CD4-positive, CD25-positive, alpha-beta regulatory T cell (primary cell): ENCODE measurements at regions not wholly inside any gene's neighbourhood (a gene's known extent, or its start where the extent isn't known, plus 50 kb on each side); places are given as distances from the start of the nearest gene placed in this dataset.

Experiments used
- ATAC-seq, 2 donors: fragments of 150-1000 bp; cut with Tn5 transposase; one replicate each; pipeline ENCODE4 v1.10.0; 2021; ENCODE audit warnings: low read depth in 2 of 2, moderate number of reproducible peaks in 2 of 2, moderate library complexity in 1 of 2
- DNase-seq, 3 donors: peaks; one replicate each; pipeline versions ENCODE4 v3.0.0 to v3.0.0-alpha.2; 2012 to 2022; ENCODE audit warnings: mixed read lengths in 1 of 3
- H3K27ac ChIP-seq: one replicate; pipeline ENCODE4 v1.7.0; 2013; ENCODE audit warnings: mild to moderate bottlenecking, low read length; ENCODE audit not compliant: insufficient read depth, poor library complexity, severe bottlenecking
- H3K27me3 ChIP-seq: one replicate; pipeline ENCODE4 v1.7.0; 2013; ENCODE audit warnings: low read length; ENCODE audit not compliant: control insufficient read depth, insufficient read depth
- H3K36me3 ChIP-seq: one replicate; pipeline ENCODE4 v1.7.0; 2013; ENCODE audit warnings: mild to moderate bottlenecking, low read length, moderate library complexity; ENCODE audit not compliant: control insufficient read depth, insufficient read depth
- H3K4me1 ChIP-seq: 2 replicates; pipeline ENCODE4 v1.7.0; 2013; ENCODE audit warnings: mild to moderate bottlenecking, low read length; ENCODE audit not compliant: insufficient read depth, control insufficient read depth, poor library complexity, severe bottlenecking
- H3K4me3 ChIP-seq: one replicate; pipeline ENCODE4 v1.7.0; 2013; ENCODE audit warnings: low read depth, mild to moderate bottlenecking, low read length, moderate library complexity
- H3K9me3 ChIP-seq, 2 experiments: 1 replicate in 1 of 2; 2 replicates in 1 of 2; pipeline ENCODE4 v1.7.0; 2013; ENCODE audit warnings: low read length in 2 of 2, mild to moderate bottlenecking in 1 of 2, moderate library complexity in 1 of 2; ENCODE audit not compliant: control insufficient read depth in 2 of 2
- H3K27ac Mint-ChIP-seq, 3 donors: one replicate each; pipeline ENCODE4 v1.8.0; 2020 to 2022; ENCODE audit warnings: mild to moderate bottlenecking in 3 of 3, mixed read lengths in 3 of 3, moderate library complexity in 2 of 3
- H3K27me3 Mint-ChIP-seq: one replicate; pipeline ENCODE4 v1.8.0; 2022; ENCODE audit warnings: mild to moderate bottlenecking, mixed read lengths
- H3K36me3 Mint-ChIP-seq: one replicate; pipeline ENCODE4 v1.8.0; 2020; ENCODE audit warnings: mixed read lengths
- H3K4me1 Mint-ChIP-seq, 4 donors: one replicate each; pipeline ENCODE4 v1.8.0; 2020 to 2022; ENCODE audit warnings: mixed read lengths in 4 of 4, mild to moderate bottlenecking in 1 of 4
- H3K4me3 Mint-ChIP-seq, 4 donors: one replicate each; pipeline ENCODE4 v1.8.0; 2020 to 2022; ENCODE audit warnings: mild to moderate bottlenecking in 4 of 4, mixed read lengths in 4 of 4, moderate library complexity in 3 of 4
- H3K9me3 Mint-ChIP-seq, 7 donors: one replicate each; pipeline ENCODE4 v1.8.0; 2020 to 2022; ENCODE audit warnings: mixed read lengths in 7 of 7, mild to moderate bottlenecking in 3 of 7, moderate library complexity in 2 of 7

- Histone ChIP-seq H3K9me3 (no peaks in the 10 kb centered on the region), H3K4me3 (no peak overlapping the region), H3K36me3 (no peaks in the 10 kb centered on the region), H3K27me3 (peaks cover 2% of the 10 kb centered on the region), H3K27ac (no peak overlapping the region), H3K4me1 (no peaks in the 10 kb centered on the region)
- ATAC-seq (no peak), DNase-seq (no peak)
- peaks cover 0 to 12% (median 2%) of the 10 kb centered on the region in 7 donors for H3K9me3 Mint-ChIP-seq
- H3K27ac Mint-ChIP-seq, result no peak overlapping the region
- H3K4me1 Mint-ChIP-seq, result peaks cover 0 to 7% (median 4%) of the 10 kb centered on the region in 4 donors
- peaks cover 4% of the 10 kb centered on the region for H3K36me3 Mint-ChIP-seq
- no peak overlapping the region for H3K4me3 Mint-ChIP-seq
- peaks cover 58% of the 10 kb centered on the region for H3K27me3 Mint-ChIP-seq
Measured at GRCh38 chr1:116277840-116278540, 95.1 kb upstream of the ATP1A1 start.

DNA sequence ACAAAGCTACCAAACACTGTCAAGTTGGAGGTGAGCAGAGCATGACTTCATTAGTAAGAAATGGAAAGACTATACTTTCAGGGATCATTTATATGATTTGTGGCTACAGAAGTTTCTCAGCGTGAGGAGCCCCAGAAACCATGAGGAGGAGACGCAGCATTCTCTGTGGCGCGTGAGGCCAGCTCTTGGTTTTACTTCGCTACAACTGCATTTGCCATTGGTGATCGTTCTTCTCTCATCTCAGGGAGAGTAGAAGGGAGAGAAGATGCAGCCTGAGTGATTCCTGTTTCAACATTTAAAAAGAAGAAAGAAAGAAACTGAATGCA, 94.5 kb upstream of the ATP1A1 start:
- Mint-ChIP-seq H3K4me3 (no peak overlapping the region), H3K27ac (no peak overlapping the region), H3K9me3 (peaks cover 0 to 12% (median 2%) of the 10 kb centered on the region in 7 donors), H3K4me1 (peaks cover 0 to 6% (median 4%) of the 10 kb centered on the region in 4 donors), H3K27me3 (peaks cover 59% of the 10 kb centered on the region), H3K36me3 (peaks cover 4% of the 10 kb centered on the region)
- Histone ChIP-seq H3K36me3 (no peaks in the 10 kb centered on the region), H3K4me3 (no peak overlapping the region), H3K9me3 (no peaks in the 10 kb centered on the region), H3K4me1 (no peaks in the 10 kb centered on the region), H3K27ac (no peak overlapping the region), H3K27me3 (peaks cover 2% of the 10 kb centered on the region)
- DNase-seq (no peak), ATAC-seq (no peak)

DNA sequence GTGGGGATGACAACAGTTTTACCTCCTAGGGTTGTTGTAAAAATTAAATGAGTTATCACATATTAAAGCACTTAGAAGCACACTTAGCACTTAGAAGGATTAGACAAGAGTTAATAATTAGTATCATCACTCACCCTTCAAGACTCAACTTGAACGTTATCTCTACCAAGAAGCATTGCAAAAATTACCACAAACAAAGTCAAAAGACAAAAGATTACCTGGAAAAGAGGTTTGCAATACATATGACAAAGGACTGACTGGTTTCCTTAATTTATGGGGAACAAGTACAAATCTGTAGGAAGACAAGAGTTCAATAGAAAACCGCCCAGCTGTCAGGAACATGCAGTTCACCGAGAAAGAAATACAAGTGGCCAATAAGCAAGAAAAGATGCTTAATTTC, 93.3 kb upstream of the ATP1A1 start:
- peaks cover 53% of the 10 kb centered on the region for H3K27me3 Mint-ChIP-seq
- no peak overlapping the region for H3K4me3 Mint-ChIP-seq
- no peak for ATAC-seq
- H3K27me3 ChIP-seq, result peaks cover 7% of the 10 kb centered on the region
- H3K27ac Mint-ChIP-seq, result no peak overlapping the region
- no peak for DNase-seq
- no peaks in the 10 kb centered on the region for H3K4me1 ChIP-seq
- no peaks in the 10 kb centered on the region for H3K36me3 ChIP-seq
- H3K36me3 Mint-ChIP-seq, result peaks cover 4% of the 10 kb centered on the region
- no peaks in the 10 kb centered on the region for H3K9me3 ChIP-seq
- no peak overlapping the region for H3K4me3 ChIP-seq
- peaks cover 0 to 12% (median 2%) of the 10 kb centered on the region in 7 donors for H3K9me3 Mint-ChIP-seq
- H3K4me1 Mint-ChIP-seq, result peaks cover 0 to 6% (median 3%) of the 10 kb centered on the region in 4 donors
- no peak overlapping the region for H3K27ac ChIP-seq

DNA sequence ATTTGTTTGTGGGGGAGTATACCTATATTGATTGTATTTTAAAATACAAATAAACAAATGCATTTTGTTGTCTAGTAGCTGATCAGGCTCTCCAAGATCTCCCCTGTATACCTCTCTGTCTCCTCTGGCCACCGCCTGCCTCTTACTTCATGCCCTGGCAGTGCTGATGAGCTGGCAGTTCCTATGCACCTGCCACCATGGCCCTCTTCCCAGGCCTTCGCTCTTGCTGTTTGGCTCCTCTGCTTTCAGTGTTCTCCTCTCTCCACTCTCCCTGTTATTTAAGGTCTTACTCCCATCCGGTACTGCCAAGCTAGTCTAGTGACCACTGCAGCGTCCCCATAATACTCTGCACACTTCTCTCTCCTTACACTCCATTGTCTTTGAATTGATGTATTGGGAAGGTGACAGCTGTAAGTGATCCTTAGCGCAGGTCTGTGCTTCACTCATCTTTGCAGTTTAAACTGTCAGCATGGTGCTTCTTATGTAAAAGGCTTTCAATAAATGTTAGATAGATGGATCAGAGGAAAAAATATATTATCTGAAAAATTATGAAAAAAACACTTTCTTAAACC, 88.1 kb upstream of the ATP1A1 start:
- Mint-ChIP-seq H3K36me3 (peaks cover 4% of the 10 kb centered on the region), H3K4me1 (peaks cover 4 to 11% (median 10%) of the 10 kb centered on the region in 4 donors), H3K9me3 (peaks cover 0 to 12% (median 4%) of the 10 kb centered on the region in 7 donors), H3K27ac (no peak overlapping the region), H3K27me3 (peaks cover 43% of the 10 kb centered on the region), H3K4me3 (no peak overlapping the region)
- ATAC-seq (no peak), DNase-seq (no peak)
- Histone ChIP-seq H3K4me1 (no peaks in the 10 kb centered on the region), H3K27me3 (peaks cover 5% of the 10 kb centered on the region), H3K36me3 (no peaks in the 10 kb centered on the region), H3K9me3 (no peaks in the 10 kb centered on the region), H3K4me3 (no peak overlapping the region), H3K27ac (no peak overlapping the region)

DNA sequence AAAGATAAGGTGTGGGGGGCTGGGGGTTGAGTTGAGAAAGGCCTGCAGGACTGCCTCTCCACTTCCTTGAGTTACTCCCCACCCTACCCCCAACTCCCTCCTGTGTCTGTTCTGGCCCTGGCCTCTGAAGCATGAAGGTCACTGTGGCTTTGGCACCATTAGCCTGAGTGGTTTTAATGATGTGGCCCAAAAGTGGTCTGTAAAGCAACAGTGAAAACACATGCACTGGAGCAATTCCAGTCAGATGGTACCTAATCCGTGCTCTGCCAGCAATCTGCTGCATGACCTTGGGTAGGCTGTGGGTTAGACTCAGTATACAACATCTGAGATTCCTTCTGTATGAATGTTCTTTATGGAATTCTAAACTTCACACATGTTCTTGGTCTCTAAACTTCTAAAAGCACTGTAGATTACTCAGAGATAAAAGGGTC, 86.5 kb upstream of the ATP1A1 start:
- peak overlapping the region in 2 of 3 donors; percentile 18 to 32 for H3K27ac Mint-ChIP-seq

GRCh38 chr1:116287341-116288200, 85.5 kb upstream of the ATP1A1 start:
- Mint-ChIP-seq H3K27me3 (peaks cover 23% of the 10 kb centered on the region), H3K9me3 (peaks cover 0 to 5% (median 0%) of the 10 kb centered on the region in 7 donors)

More for the DNA sequence above, 86.5 kb upstream of the ATP1A1 start:
- peaks cover 33% of the 10 kb centered on the region for H3K27me3 Mint-ChIP-seq
- Histone ChIP-seq H3K27ac (no peak overlapping the region), H3K9me3 (no peaks in the 10 kb centered on the region), H3K4me1 (no peaks in the 10 kb centered on the region), H3K27me3 (peaks cover 5% of the 10 kb centered on the region), H3K36me3 (no peaks in the 10 kb centered on the region), H3K4me3 (no peak overlapping the region)
- H3K4me1 Mint-ChIP-seq, result peaks cover 4 to 10% (median 10%) of the 10 kb centered on the region in 4 donors
- no peak for DNase-seq
- H3K36me3 Mint-ChIP-seq, result peaks cover 4% of the 10 kb centered on the region
- H3K9me3 Mint-ChIP-seq, result peaks cover 0 to 8% (median 0%) of the 10 kb centered on the region in 7 donors
- ATAC-seq, result no peak
- H3K4me3 Mint-ChIP-seq, result no peak overlapping the region

GRCh38 chr1:116288201-116288598, 84.8 kb upstream of the ATP1A1 start:
- DNase-seq (no peak), ATAC-seq (no peak)
- H3K27ac Mint-ChIP-seq, result peak overlapping the region; percentile 30 to 55 (median 43)
- Histone ChIP-seq H3K9me3 (no peaks in the 10 kb centered on the region), H3K4me1 (no peaks in the 10 kb centered on the region), H3K27ac (no peak overlapping the region), H3K27me3 (peaks cover 5% of the 10 kb centered on the region), H3K4me3 (no peak overlapping the region), H3K36me3 (no peaks in the 10 kb centered on the region)
- H3K27me3 Mint-ChIP-seq, result peaks cover 17% of the 10 kb centered on the region
- peaks cover 0 to 5% (median 0%) of the 10 kb centered on the region in 7 donors for H3K9me3 Mint-ChIP-seq
- peaks cover 4 to 15% (median 9%) of the 10 kb centered on the region in 4 donors for H3K4me1 Mint-ChIP-seq
- no peaks in the 10 kb centered on the region for H3K36me3 Mint-ChIP-seq
- no peak overlapping the region for H3K4me3 Mint-ChIP-seq

More at GRCh38 chr1:116287341-116288200, 85.5 kb upstream of the ATP1A1 start:
- peak overlapping the region in 2 of 3 donors; percentile 43 to 55 for H3K27ac Mint-ChIP-seq
- Histone ChIP-seq H3K9me3 (no peaks in the 10 kb centered on the region), H3K4me1 (no peaks in the 10 kb centered on the region), H3K27ac (no peak overlapping the region), H3K4me3 (no peak overlapping the region), H3K36me3 (no peaks in the 10 kb centered on the region), H3K27me3 (peaks cover 5% of the 10 kb centered on the region)
- no peak for ATAC-seq
- no peak for DNase-seq
- H3K4me3 Mint-ChIP-seq, result no peak overlapping the region
- H3K36me3 Mint-ChIP-seq, result peaks cover 4% of the 10 kb centered on the region
- H3K4me1 Mint-ChIP-seq, result peaks cover 4 to 13% (median 10%) of the 10 kb centered on the region in 4 donors
